Adrenal gland (tissue), 9 donors: ENCODE measurements at regions not wholly inside any gene's neighbourhood (a gene's known extent, or its start where the extent isn't known, plus 50 kb on each side); places are given as distances from the start of the nearest gene placed in this dataset.

Source experiments
- DNase-seq, 7 donors: peaks; one replicate each; pipeline ENCODE4 v3.0.0-alpha.2; 2019 to 2020
- H3K27ac ChIP-seq, 5 donors: fragments of 200-600 bp; sonication (generic) in 4 of 5; 1 replicate in 3 of 5; 2 replicates in 2 of 5; pipeline versions ENCODE4 v1.5.1 to v1.8.0; 2016 to 2020; ENCODE audit warnings: mild to moderate bottlenecking in 1 of 5
- H3K27me3 ChIP-seq: fragments of 200-600 bp; 2 replicates; pipeline ENCODE4 v1.8.0; 2021
- H3K36me3 ChIP-seq, 2 donors: fragments of 200-600 bp; replicated peaks in 1 of 2; 1 replicate in 1 of 2; 2 replicates in 1 of 2; pipeline versions ENCODE4 v1.5.1 to v1.8.0; 2018 to 2022
- H3K4me1 ChIP-seq, 2 donors: fragments of 200-600 bp; replicated peaks in 1 of 2; 1 replicate in 1 of 2; 2 replicates in 1 of 2; pipeline versions ENCODE4 v1.5.1 to v1.8.0; 2018 to 2021
- H3K4me3 ChIP-seq, 4 donors: fragments of 200-600 bp; sonication (generic) in 3 of 4; one replicate each; pipeline ENCODE4 v1.5.1; 2016 to 2018
- H3K9me3 ChIP-seq, 3 donors: fragments of 200-600 bp; sonication (generic) in 1 of 3; replicated peaks in 1 of 3; 1 replicate in 2 of 3; 2 replicates in 1 of 3; pipeline versions ENCODE4 v1.5.1 to v1.8.0; 2016 to 2021
- POLR2A ChIP-seq, 2 donors: fragments of 450-650 bp; IDR thresholded peaks; one replicate each; pipeline ENCODE4 v1.6.1; 2017; ENCODE audit warnings: antibody characterized with exemption in 2 of 2, mild to moderate bottlenecking in 2 of 2, moderate library complexity in 1 of 2
- WGBS, 4 donors: extraction: QIAGEN DNeasy Blood & Tissue Kit in 2 of 4; methylation state at CpG; one replicate each; pipeline versions ENCODE4 v1.1.5 to v1.1.7; 2013 to 2017; 5-methylcytosine and 5-hydroxymethylcytosine counted together
- intact Hi-C, 2 donors: fragments of 100-400 bp; cut with DNase I; formaldehyde crosslinking; loops; one replicate each; pipeline versions ENCODE4 v1.14.1 to v1.15.0; 2022 to 2023
- TF ChIP-seq, protein P1 (sequence below), 6 experiments: fragments of 450-650 bp in 4 of 6; fragments of 200-600 bp in 2 of 6; sonication (generic) in 1 of 6; IDR thresholded peaks; 1 replicate in 5 of 6; 2 replicates in 1 of 6; pipeline versions ENCODE4 v1.5.1 to v1.8.0; 2016 to 2021; ENCODE audit warnings: antibody characterized with exemption in 6 of 6, mild to moderate bottlenecking in 2 of 6, moderate library complexity in 1 of 6
- donor health status: healthy with polysubstance abuse.
- donor health status: Bipolar disorder and iron deficiency.
- donor health status: DM: yes; HTN: yes; CAD: no.
- donor health status: DM: no; HTN: no; CAD: no.
- donor health status: DM: no; HTN: no; CAD: no.

DNA sequence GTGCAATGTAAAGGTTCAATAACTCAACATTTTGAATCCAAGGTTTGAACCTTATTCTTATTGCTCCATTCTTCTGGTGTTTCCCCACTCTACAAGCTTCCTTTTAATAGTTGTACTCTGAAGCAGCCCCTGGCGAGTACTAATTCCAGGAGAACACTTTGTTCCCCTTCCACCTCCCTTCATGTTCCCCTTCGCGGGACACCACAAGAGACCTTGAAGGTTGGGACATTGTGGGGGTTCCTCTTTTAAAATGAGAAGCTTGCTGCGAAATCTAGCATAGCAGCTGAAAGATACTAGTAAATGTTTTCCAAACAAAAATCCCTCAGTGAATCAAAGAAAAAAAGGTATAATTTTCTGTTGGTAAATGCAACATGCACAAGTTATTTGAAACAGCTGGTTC is 626.3 kb upstream of the LRRC4C start:
- TF ChIP-seq POLR2A (IDR thresholded peaks at IDR 0.05), result no peak
- TF ChIP-seq, protein P1, sequence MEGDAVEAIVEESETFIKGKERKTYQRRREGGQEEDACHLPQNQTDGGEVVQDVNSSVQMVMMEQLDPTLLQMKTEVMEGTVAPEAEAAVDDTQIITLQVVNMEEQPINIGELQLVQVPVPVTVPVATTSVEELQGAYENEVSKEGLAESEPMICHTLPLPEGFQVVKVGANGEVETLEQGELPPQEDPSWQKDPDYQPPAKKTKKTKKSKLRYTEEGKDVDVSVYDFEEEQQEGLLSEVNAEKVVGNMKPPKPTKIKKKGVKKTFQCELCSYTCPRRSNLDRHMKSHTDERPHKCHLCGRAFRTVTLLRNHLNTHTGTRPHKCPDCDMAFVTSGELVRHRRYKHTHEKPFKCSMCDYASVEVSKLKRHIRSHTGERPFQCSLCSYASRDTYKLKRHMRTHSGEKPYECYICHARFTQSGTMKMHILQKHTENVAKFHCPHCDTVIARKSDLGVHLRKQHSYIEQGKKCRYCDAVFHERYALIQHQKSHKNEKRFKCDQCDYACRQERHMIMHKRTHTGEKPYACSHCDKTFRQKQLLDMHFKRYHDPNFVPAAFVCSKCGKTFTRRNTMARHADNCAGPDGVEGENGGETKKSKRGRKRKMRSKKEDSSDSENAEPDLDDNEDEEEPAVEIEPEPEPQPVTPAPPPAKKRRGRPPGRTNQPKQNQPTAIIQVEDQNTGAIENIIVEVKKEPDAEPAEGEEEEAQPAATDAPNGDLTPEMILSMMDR (IDR thresholded peaks at IDR 0.05), result no peak
- Histone ChIP-seq H3K36me3 (no peaks in the 10 kb centered on the region), H3K27me3 (no peaks in the 10 kb centered on the region), H3K9me3 (no peaks in the 10 kb centered on the region), H3K4me3 (no peak overlapping the region), H3K4me1 (no peaks in the 10 kb centered on the region), H3K27ac (no peak overlapping the region)
- DNase-seq, result peak in 3 of 7 donors; percentile 8 to 32 (median 16)
- intact Hi-C loops, result no loop called here
- 63 to 75% (median 69%) methylated on average over 4 of the region's 4 CpGs for whole genome bisulfite sequencing, 4 donors

GRCh38 chr11:42093541-42093940 is 634.1 kb upstream of the LRRC4C start:
- H3K4me3 ChIP-seq, result no peak overlapping the region
- TF ChIP-seq, protein P1 (IDR thresholded peaks at IDR 0.05), result no peak
- no peak for TF ChIP-seq POLR2A (IDR thresholded peaks at IDR 0.05)
- H3K4me1 ChIP-seq, result no peaks in the 10 kb centered on the region
- no peaks in the 10 kb centered on the region for H3K9me3 ChIP-seq
- no peak overlapping the region for H3K27ac ChIP-seq
- no peak for DNase-seq
- intact Hi-C loops, result no loop called here
- WGBS, 4 donors, result 67 to 88% (median 75%) methylated on average over 3 of the region's 3 CpGs
- H3K36me3 ChIP-seq, result no peaks in the 10 kb centered on the region
- no peaks in the 10 kb centered on the region for H3K27me3 ChIP-seq

- no peak for DNase-seq
- no peaks in the 10 kb centered on the region for H3K4me1 ChIP-seq
- H3K36me3 ChIP-seq, result no peaks in the 10 kb centered on the region
- WGBS, 4 donors, result 46 to 71% (median 65%) methylated on average over 1 of the region's 1 CpG
- intact Hi-C loops, result no loop called here
- H3K27ac ChIP-seq, result no peak overlapping the region
- no peaks in the 10 kb centered on the region for H3K9me3 ChIP-seq
- TF ChIP-seq, protein P1 (IDR thresholded peaks at IDR 0.05), result no peak
- TF ChIP-seq POLR2A (IDR thresholded peaks at IDR 0.05), result no peak
- no peaks in the 10 kb centered on the region for H3K27me3 ChIP-seq
- no peak overlapping the region for H3K4me3 ChIP-seq
Observed at GRCh38 chr11:42098075-42098474, 638.6 kb upstream of the LRRC4C start.

- intact Hi-C loops, result no loop called here
Observed at GRCh38 chr11:42112866-42113265, 653.4 kb upstream of the LRRC4C start.

More at GRCh38 chr11:42112866-42113265, 653.4 kb upstream of the LRRC4C start:
- H3K27ac ChIP-seq, result no peak overlapping the region
- no peaks in the 10 kb centered on the region for H3K4me1 ChIP-seq
- DNase-seq, result no peak
- H3K4me3 ChIP-seq, result no peak overlapping the region
- H3K36me3 ChIP-seq, result no peaks in the 10 kb centered on the region
- TF ChIP-seq, protein P1 (IDR thresholded peaks at IDR 0.05), result no peak
- no peak for TF ChIP-seq POLR2A (IDR thresholded peaks at IDR 0.05)
- 64 to 83% (median 72%) methylated on average over 1 of the region's 1 CpG for WGBS, 4 donors
- H3K9me3 ChIP-seq, result no peaks in the 10 kb centered on the region
- H3K27me3 ChIP-seq, result no peaks in the 10 kb centered on the region
